H1 (cell line): ENCODE measurements at regions not wholly inside any gene's neighbourhood (a gene's known extent, or its start where the extent isn't known, plus 50 kb on each side); places are given as distances from the start of the nearest gene placed in this dataset.

Experiments used
- ASH2L ChIP-seq: fragments of 200-600, 300-600 bp; sonication (generic); IDR thresholded peaks from one replicate; pipeline ENCODE4 v1.7.1; 2017; ENCODE audit warnings: low read length
- CTCF ChIP-seq, 3 experiments: IDR thresholded peaks; 1 replicate in 2 of 3; 2 replicates in 1 of 3; pipeline versions ENCODE4 v1.5.1 to v1.6.1; 2011; ENCODE audit warnings: low read length in 3 of 3, mild to moderate bottlenecking in 3 of 3, inconsistent platforms in 2 of 3, low read depth in 1 of 3, moderate library complexity in 1 of 3; ENCODE audit not compliant: insufficient read depth in 1 of 3; ENCODE audit errors: control extremely low read depth in 1 of 3
- EZH2 ChIP-seq: fragments of 200-600 bp; sonication (generic); IDR thresholded peaks from 2 replicates; pipeline ENCODE4 v1.7.1; 2012; ENCODE audit warnings: low read depth, mild to moderate bottlenecking, moderate library complexity, low read length, inconsistent platforms; ENCODE audit not compliant: severe bottlenecking
- JUND ChIP-seq: IDR thresholded peaks from 2 replicates; pipeline ENCODE4 v1.6.1; 2011; ENCODE audit warnings: mild to moderate bottlenecking, improper control_type of control experiment, low read length
- KDM1A ChIP-seq: fragments of 200-600, 300-600 bp; sonication (generic); IDR thresholded peaks from 2 replicates; pipeline ENCODE4 v1.7.1; 2016; ENCODE audit warnings: mild to moderate bottlenecking, low read length, borderline replicate concordance
- MAX ChIP-seq: IDR thresholded peaks from 2 replicates; pipeline ENCODE4 v1.6.1; 2012; ENCODE audit warnings: inconsistent platforms
- POLR2A ChIP-seq, 2 experiments: IDR thresholded peaks; 1 replicate in 1 of 2; 2 replicates in 1 of 2; pipeline ENCODE4 v1.6.1; 2011; ENCODE audit warnings: low read depth in 2 of 2, low read length in 2 of 2, mild to moderate bottlenecking in 2 of 2; ENCODE audit errors: control extremely low read depth in 1 of 2
- RAD21 ChIP-seq, 2 experiments: IDR thresholded peaks in 1 of 2; conservative IDR thresholded peaks in 1 of 2; 2 replicates each; pipeline ENCODE4 v1.6.1; 2011; ENCODE audit warnings: low read depth in 2 of 2, low read length in 2 of 2, improper control_type of control experiment in 1 of 2, inconsistent platforms in 1 of 2, mild to moderate bottlenecking in 1 of 2, moderate library complexity in 1 of 2
- TCF12 ChIP-seq: IDR thresholded peaks from 2 replicates; pipeline ENCODE4 v1.6.1; 2011; ENCODE audit warnings: low read depth, mild to moderate bottlenecking, low read length
- ZNF274 ChIP-seq: IDR thresholded peaks from 2 replicates; pipeline ENCODE4 v1.7.0; 2012; ENCODE audit warnings: low read length, borderline replicate concordance; ENCODE audit errors: extremely low read depth
- TF ChIP-seq, protein P1 (sequence below): IDR thresholded peaks from 2 replicates; pipeline ENCODE4 v1.6.1; 2011; ENCODE audit warnings: low read length, improper control_type of control experiment
- TF ChIP-seq, protein P2 (sequence below): IDR thresholded peaks from 2 replicates; pipeline ENCODE4 v1.6.1; 2011; ENCODE audit warnings: low read depth, mild to moderate bottlenecking, low read length; ENCODE audit not compliant: insufficient read depth

DNA sequence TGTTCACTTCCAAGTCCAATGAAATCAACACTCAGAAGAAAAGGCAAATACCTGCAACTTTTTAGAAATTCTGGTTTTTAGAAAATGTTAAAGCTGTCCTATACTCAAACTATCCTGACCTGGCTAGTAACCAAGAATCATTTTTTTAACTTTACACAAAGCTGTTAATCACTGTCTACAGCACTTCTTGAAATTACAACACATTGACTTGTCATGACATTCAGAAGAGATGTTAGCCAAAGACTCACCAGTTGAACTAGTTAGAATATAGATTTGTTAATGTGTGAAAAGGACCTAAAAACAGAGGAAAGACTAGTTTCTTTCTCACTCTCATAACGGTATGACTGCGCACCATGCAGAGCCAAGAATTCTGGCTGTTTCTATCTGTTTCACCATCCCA is 98.8 kb downstream of the COX18 start:
- TF ChIP-seq KDM1A (no peak), ZNF274 (no peak), CTCF (IDR thresholded peaks at IDR 0.05; ENCODE audit: control extremely low read depth in 1 of 3, insufficient read depth in 1 of 3, low read depth in 1 of 3, low read length in 3 of 3) (no peak), MAX (no peak), TCF12 (no peak), JUND (no peak), POLR2A (IDR thresholded peaks at IDR 0.05; ENCODE audit: control extremely low read depth in 1 of 2, low read depth in 2 of 2, low read length in 2 of 2) (no peak), RAD21 (IDR thresholded peaks at IDR 0.05 in 1 of 2, conservative IDR thresholded peaks at IDR 0.05 in 1 of 2; ENCODE audit: low read depth in 2 of 2, low read length in 2 of 2) (no peak), EZH2 (no peak), ASH2L (no peak)
- TF ChIP-seq, protein P1, sequence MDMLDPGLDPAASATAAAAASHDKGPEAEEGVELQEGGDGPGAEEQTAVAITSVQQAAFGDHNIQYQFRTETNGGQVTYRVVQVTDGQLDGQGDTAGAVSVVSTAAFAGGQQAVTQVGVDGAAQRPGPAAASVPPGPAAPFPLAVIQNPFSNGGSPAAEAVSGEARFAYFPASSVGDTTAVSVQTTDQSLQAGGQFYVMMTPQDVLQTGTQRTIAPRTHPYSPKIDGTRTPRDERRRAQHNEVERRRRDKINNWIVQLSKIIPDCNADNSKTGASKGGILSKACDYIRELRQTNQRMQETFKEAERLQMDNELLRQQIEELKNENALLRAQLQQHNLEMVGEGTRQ, result no peak
- TF ChIP-seq, protein P2, sequence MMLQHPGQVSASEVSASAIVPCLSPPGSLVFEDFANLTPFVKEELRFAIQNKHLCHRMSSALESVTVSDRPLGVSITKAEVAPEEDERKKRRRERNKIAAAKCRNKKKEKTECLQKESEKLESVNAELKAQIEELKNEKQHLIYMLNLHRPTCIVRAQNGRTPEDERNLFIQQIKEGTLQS, result no peak
